ENCODE measurements at regions not wholly inside any gene's neighbourhood (a gene's known extent, or its start where the extent isn't known, plus 50 kb on each side); places are given as distances from the start of the nearest gene placed in this dataset.
A peak's percentile ranks its signal among the peaks of the same experiment; 100 is the strongest.

- no peak for FAIRE-seq
These were observed 279.0 kb upstream of the TACR3 start for GRCh38 chr4:103998756-103999155.

GRCh38 chr4:103996637-103997036, 276.9 kb upstream of the TACR3 start:
- Mint-ChIP-seq H3K4me3 (ENCODE audit: unreplicated experiment) (peak overlapping the region; percentile 17), H3K9me3 (ENCODE audit: unreplicated experiment) (no peaks in the 10 kb centered on the region), H3K27ac (ENCODE audit: unreplicated experiment) (peak overlapping the region; percentile 85), H3K36me3 (ENCODE audit: low read depth, unreplicated experiment) (no peaks in the 10 kb centered on the region), H3K27me3 (ENCODE audit: low read depth, unreplicated experiment) (no peaks in the 10 kb centered on the region), H3K4me1 (ENCODE audit: low read depth, unreplicated experiment) (peaks cover 7% of the 10 kb centered on the region)
- Histone ChIP-seq H3K4me2 (ENCODE audit: low read length) (peak overlapping the region; percentile 72), H4K20me1 (ENCODE audit: insufficient read depth, low read length) (no peaks in the 10 kb centered on the region), H3K4me3 (ENCODE audit: insufficient read depth, low read depth, low read length) (peak overlapping the region; percentile 17), H3K27ac (ENCODE audit: low read depth, low read length) (peak overlapping the region; percentile 53), H3K4me1 (ENCODE audit: insufficient read depth, low read length) (peaks cover 4% of the 10 kb centered on the region), H3K27me3 (ENCODE audit: insufficient read depth, low read length) (no peaks in the 10 kb centered on the region), H3K36me3 (ENCODE audit: insufficient read depth, low read length) (no peaks in the 10 kb centered on the region), H2AFZ (ENCODE audit: low read depth, low read length) (no peak overlapping the region), H3K9ac (ENCODE audit: low read length) (peak overlapping the region; percentile 41), H3K79me2 (ENCODE audit: insufficient read depth, low read length) (no peaks in the 10 kb centered on the region), H3K9me3 (ENCODE audit: insufficient read depth, low read depth, low read length) (no peaks in the 10 kb centered on the region)
- DNase-seq (ENCODE audit: low read depth) (peak; percentile 86), FAIRE-seq (no peak)
- TF ChIP-seq EZH2 (IDR thresholded peaks at IDR 0.05; ENCODE audit: insufficient read depth, low read length) (no peak), CTCF (IDR thresholded peaks at IDR 0.05; ENCODE audit: insufficient read depth, low read depth, low read length) (no peak)

More at GRCh38 chr4:103998756-103999155, 279.0 kb upstream of the TACR3 start:
- Histone ChIP-seq H2AFZ (ENCODE audit: low read depth, low read length) (no peak overlapping the region), H3K9me3 (ENCODE audit: insufficient read depth, low read depth, low read length) (no peaks in the 10 kb centered on the region), H3K79me2 (ENCODE audit: insufficient read depth, low read length) (no peaks in the 10 kb centered on the region), H3K27me3 (ENCODE audit: insufficient read depth, low read length) (no peaks in the 10 kb centered on the region), H3K4me3 (ENCODE audit: insufficient read depth, low read depth, low read length) (no peak overlapping the region), H3K9ac (ENCODE audit: low read length) (no peak overlapping the region), H3K36me3 (ENCODE audit: insufficient read depth, low read length) (no peaks in the 10 kb centered on the region), H3K4me2 (ENCODE audit: low read length) (no peak overlapping the region), H3K27ac (ENCODE audit: low read depth, low read length) (no peak overlapping the region), H4K20me1 (ENCODE audit: insufficient read depth, low read length) (no peaks in the 10 kb centered on the region), H3K4me1 (ENCODE audit: insufficient read depth, low read length) (peaks cover 4% of the 10 kb centered on the region)
- Mint-ChIP-seq H3K9me3 (ENCODE audit: unreplicated experiment) (peaks cover 12% of the 10 kb centered on the region), H3K4me3 (ENCODE audit: unreplicated experiment) (no peak overlapping the region), H3K36me3 (ENCODE audit: low read depth, unreplicated experiment) (no peaks in the 10 kb centered on the region), H3K4me1 (ENCODE audit: low read depth, unreplicated experiment) (peaks cover 7% of the 10 kb centered on the region), H3K27me3 (ENCODE audit: low read depth, unreplicated experiment) (no peaks in the 10 kb centered on the region), H3K27ac (ENCODE audit: unreplicated experiment) (no peak overlapping the region)
- no peak for DNase-seq (ENCODE audit: low read depth)
- no peak for TF ChIP-seq EZH2 (IDR thresholded peaks at IDR 0.05; ENCODE audit: insufficient read depth, low read length)
- TF ChIP-seq CTCF (IDR thresholded peaks at IDR 0.05; ENCODE audit: insufficient read depth, low read depth, low read length) = no peak

GRCh38 chr4:103996064-103996463, 276.3 kb upstream of the TACR3 start:
- no peak for FAIRE-seq
- Histone ChIP-seq H3K4me2 (ENCODE audit: low read length) (peak overlapping the region; percentile 72), H3K9ac (ENCODE audit: low read length) (peak overlapping the region; percentile 41)

More at GRCh38 chr4:103996064-103996463, 276.3 kb upstream of the TACR3 start:
- peak; percentile 4 for DNase-seq (ENCODE audit: low read depth)
- H3K36me3 ChIP-seq (ENCODE audit: insufficient read depth, low read length) = no peaks in the 10 kb centered on the region
- Mint-ChIP-seq H3K4me1 (ENCODE audit: low read depth, unreplicated experiment) (peaks cover 7% of the 10 kb centered on the region), H3K36me3 (ENCODE audit: low read depth, unreplicated experiment) (no peaks in the 10 kb centered on the region), H3K9me3 (ENCODE audit: unreplicated experiment) (peaks cover 2% of the 10 kb centered on the region), H3K27ac (ENCODE audit: unreplicated experiment) (peak overlapping the region; percentile 85), H3K4me3 (ENCODE audit: unreplicated experiment) (peak overlapping the region; percentile 17), H3K27me3 (ENCODE audit: low read depth, unreplicated experiment) (no peaks in the 10 kb centered on the region)
- H3K4me1 ChIP-seq (ENCODE audit: insufficient read depth, low read length) = peaks cover 4% of the 10 kb centered on the region
- no peaks in the 10 kb centered on the region for H3K27me3 ChIP-seq (ENCODE audit: insufficient read depth, low read length)
- H3K9me3 ChIP-seq (ENCODE audit: insufficient read depth, low read depth, low read length) = no peaks in the 10 kb centered on the region
- no peaks in the 10 kb centered on the region for H3K79me2 ChIP-seq (ENCODE audit: insufficient read depth, low read length)
- TF ChIP-seq EZH2 (IDR thresholded peaks at IDR 0.05; ENCODE audit: insufficient read depth, low read length) = no peak
- TF ChIP-seq CTCF (IDR thresholded peaks at IDR 0.05; ENCODE audit: insufficient read depth, low read depth, low read length) = no peak
- H4K20me1 ChIP-seq (ENCODE audit: insufficient read depth, low read length) = no peaks in the 10 kb centered on the region
- peak overlapping the region; percentile 61 for H2AFZ ChIP-seq (ENCODE audit: low read depth, low read length)
- H3K4me3 ChIP-seq (ENCODE audit: insufficient read depth, low read depth, low read length) = peak overlapping the region; percentile 17
- peak overlapping the region; percentile 43 for H3K27ac ChIP-seq (ENCODE audit: low read depth, low read length)
